PC-3 (cell line): ENCODE measurements at regions not wholly inside any gene's neighbourhood (a gene's known extent, or its start where the extent isn't known, plus 50 kb on each side); places are given as distances from the start of the nearest gene placed in this dataset.

Source experiments
- EZH2 ChIP-seq: fragments of 300-600 bp; sonication (generic); IDR thresholded peaks from one replicate; pipeline ENCODE4 v1.6.1; 2017; ENCODE audit warnings: antibody characterized with exemption, mild to moderate bottlenecking, low read length; ENCODE audit not compliant: unreplicated experiment
- TF ChIP-seq, protein P1 (sequence below): fragments of 300-600 bp; sonication (generic); conservative IDR thresholded peaks from 2 replicates; pipeline ENCODE4 v1.5.1; 2017; ENCODE audit warnings: antibody characterized with exemption, low read depth, mild to moderate bottlenecking, low read length

DNA sequence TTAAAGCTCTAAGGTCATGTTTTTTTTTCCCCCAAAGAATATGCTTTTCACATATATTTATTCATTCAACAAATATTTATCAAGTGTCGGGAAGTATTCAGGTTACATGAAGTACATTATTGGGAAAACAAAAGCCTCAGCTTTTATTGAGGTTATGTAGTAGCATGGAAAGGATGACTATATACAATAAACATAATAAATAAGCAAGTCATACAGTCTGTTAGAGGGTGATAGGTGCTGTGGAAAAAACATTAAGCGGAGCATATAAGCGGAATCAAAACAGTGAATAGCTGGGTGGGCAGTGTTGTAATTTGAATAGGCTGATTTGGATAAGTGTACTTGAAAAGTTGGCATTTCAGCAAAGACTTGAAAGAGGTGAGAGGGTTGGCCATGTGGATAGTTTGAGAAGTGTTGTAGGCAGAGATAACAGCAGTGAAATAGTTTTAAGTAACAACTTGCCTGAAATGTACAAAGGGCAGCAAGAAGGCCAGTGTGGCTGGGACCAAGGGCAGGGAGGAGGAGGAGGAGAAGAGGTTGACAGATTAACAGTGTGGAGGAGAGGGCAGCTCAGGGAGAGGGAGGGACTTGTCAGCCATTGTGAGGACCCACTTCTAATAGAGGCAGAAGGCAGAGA lies 558.7 kb downstream of the SPRY1 start:
- TF ChIP-seq, protein P1, sequence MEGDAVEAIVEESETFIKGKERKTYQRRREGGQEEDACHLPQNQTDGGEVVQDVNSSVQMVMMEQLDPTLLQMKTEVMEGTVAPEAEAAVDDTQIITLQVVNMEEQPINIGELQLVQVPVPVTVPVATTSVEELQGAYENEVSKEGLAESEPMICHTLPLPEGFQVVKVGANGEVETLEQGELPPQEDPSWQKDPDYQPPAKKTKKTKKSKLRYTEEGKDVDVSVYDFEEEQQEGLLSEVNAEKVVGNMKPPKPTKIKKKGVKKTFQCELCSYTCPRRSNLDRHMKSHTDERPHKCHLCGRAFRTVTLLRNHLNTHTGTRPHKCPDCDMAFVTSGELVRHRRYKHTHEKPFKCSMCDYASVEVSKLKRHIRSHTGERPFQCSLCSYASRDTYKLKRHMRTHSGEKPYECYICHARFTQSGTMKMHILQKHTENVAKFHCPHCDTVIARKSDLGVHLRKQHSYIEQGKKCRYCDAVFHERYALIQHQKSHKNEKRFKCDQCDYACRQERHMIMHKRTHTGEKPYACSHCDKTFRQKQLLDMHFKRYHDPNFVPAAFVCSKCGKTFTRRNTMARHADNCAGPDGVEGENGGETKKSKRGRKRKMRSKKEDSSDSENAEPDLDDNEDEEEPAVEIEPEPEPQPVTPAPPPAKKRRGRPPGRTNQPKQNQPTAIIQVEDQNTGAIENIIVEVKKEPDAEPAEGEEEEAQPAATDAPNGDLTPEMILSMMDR, result no peak
- no peak for TF ChIP-seq EZH2
